KMS-11 (cell line): ENCODE measurements at regions not wholly inside any gene's neighbourhood (a gene's known extent, or its start where the extent isn't known, plus 50 kb on each side); places are given as distances from the start of the nearest gene placed in this dataset.

Experiments used
- H2AFZ ChIP-seq: fragments of 200-600 bp; sonication (generic); 2 replicates; pipeline ENCODE4 v1.6.1; 2016; ENCODE audit warnings: antibody characterized with exemption, mixed run types, low read depth
- H3K27ac ChIP-seq: fragments of 200-600 bp; sonication (generic); 2 replicates; pipeline ENCODE4 v1.6.1; 2016; ENCODE audit warnings: mild to moderate bottlenecking, mixed run types
- H3K27me3 ChIP-seq: fragments of 200-600 bp; sonication (generic); 2 replicates; pipeline ENCODE4 v1.6.1; 2017; ENCODE audit warnings: mild to moderate bottlenecking, low read depth, mixed run types, moderate library complexity; ENCODE audit not compliant: insufficient read depth
- H3K36me3 ChIP-seq: fragments of 200-600 bp; sonication (generic); 2 replicates; pipeline ENCODE4 v1.6.1; 2017; ENCODE audit warnings: mild to moderate bottlenecking, mixed run types; ENCODE audit not compliant: insufficient read depth
- H3K4me1 ChIP-seq: fragments of 200-600 bp; sonication (generic); 2 replicates; pipeline ENCODE4 v1.6.1; 2016; ENCODE audit warnings: mild to moderate bottlenecking, low read depth, mixed run types; ENCODE audit not compliant: poor library complexity, severe bottlenecking
- H3K4me2 ChIP-seq: fragments of 200-600 bp; sonication (generic); 2 replicates; pipeline ENCODE4 v1.7.0; 2016; ENCODE audit warnings: mild to moderate bottlenecking, mixed run types
- H3K4me3 ChIP-seq: fragments of 200-600 bp; sonication (generic); IDR thresholded peaks from 2 replicates; pipeline ENCODE4 v1.6.1; 2017; ENCODE audit warnings: low read depth, low read length, mixed read lengths; ENCODE audit not compliant: insufficient read depth
- H3K79me2 ChIP-seq: fragments of 200-600 bp; sonication (generic); 2 replicates; pipeline ENCODE4 v1.6.1; 2016; ENCODE audit warnings: low read depth, mixed run types; ENCODE audit not compliant: insufficient read depth
- H3K9ac ChIP-seq: fragments of 200-600 bp; sonication (generic); 2 replicates; pipeline ENCODE4 v1.6.1; 2016; ENCODE audit warnings: mild to moderate bottlenecking, mixed run types
- H4K20me1 ChIP-seq: fragments of 200-600 bp; sonication (generic); 2 replicates; pipeline ENCODE4 v1.6.1; 2016; ENCODE audit warnings: mild to moderate bottlenecking, mixed run types; ENCODE audit not compliant: insufficient read depth
- TF ChIP-seq, protein P1 (sequence below): fragments of 200-600 bp; sonication (generic); conservative IDR thresholded peaks from 2 replicates; pipeline ENCODE4 v1.6.1; 2017; ENCODE audit warnings: low read depth, mild to moderate bottlenecking, antibody characterized with exemption, low read length, moderate library complexity, mixed read lengths

DNA sequence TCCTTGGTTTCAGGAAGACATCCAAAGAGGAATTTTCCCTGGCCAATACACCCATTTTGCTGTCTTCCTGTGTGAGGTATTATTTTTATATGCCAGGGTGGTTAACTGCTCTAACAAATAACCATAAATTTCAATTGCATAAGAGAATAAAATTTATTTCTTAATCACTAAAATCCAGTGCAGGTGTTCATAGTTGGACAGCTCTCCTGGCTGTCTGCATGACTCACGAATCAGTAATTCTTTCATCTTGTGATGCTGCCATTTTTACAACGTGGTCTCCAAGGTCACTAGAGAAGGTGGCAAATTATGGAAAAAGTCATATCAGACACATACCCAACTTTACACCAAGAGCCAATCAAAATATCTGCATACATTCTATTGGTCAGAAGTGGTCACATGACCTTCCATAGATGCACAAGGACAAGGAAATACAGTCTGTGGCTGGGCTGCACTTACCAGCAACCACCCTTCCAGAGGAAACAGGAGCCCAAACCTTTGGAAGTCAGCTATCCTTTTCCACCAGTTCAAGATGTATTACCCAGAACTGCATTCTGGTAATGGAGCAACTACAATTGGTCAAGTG, 193.5 kb upstream of the PLEKHG7 start:
- TF ChIP-seq, protein P1, sequence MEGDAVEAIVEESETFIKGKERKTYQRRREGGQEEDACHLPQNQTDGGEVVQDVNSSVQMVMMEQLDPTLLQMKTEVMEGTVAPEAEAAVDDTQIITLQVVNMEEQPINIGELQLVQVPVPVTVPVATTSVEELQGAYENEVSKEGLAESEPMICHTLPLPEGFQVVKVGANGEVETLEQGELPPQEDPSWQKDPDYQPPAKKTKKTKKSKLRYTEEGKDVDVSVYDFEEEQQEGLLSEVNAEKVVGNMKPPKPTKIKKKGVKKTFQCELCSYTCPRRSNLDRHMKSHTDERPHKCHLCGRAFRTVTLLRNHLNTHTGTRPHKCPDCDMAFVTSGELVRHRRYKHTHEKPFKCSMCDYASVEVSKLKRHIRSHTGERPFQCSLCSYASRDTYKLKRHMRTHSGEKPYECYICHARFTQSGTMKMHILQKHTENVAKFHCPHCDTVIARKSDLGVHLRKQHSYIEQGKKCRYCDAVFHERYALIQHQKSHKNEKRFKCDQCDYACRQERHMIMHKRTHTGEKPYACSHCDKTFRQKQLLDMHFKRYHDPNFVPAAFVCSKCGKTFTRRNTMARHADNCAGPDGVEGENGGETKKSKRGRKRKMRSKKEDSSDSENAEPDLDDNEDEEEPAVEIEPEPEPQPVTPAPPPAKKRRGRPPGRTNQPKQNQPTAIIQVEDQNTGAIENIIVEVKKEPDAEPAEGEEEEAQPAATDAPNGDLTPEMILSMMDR: no peak
- no peaks in the 10 kb centered on the region for H3K4me1 ChIP-seq

DNA sequence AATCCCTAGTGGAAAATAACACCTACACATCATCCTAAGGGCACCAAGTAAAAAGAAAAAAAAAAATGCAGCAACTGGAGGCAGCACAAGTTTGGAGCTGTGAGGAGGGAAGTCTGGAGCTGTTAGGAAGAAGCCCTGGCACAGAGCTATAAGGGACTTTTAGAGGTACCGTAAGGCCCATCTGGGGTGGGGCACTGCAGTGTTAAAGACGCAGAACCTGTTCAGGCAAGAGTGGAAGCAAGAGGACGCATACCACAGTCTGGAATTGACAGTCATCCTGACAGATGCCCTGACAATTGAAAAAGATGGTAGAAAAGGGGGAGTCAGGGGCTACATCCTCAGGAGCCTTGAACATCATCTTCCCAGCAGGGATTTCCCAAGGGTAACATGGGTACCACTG, 195.9 kb upstream of the PLEKHG7 start:
- Histone ChIP-seq H2AFZ (no peak overlapping the region), H3K4me1 (no peaks in the 10 kb centered on the region), H3K27ac (no peak overlapping the region), H3K4me2 (no peak overlapping the region), H3K27me3 (no peaks in the 10 kb centered on the region), H3K4me3 (no peak overlapping the region), H3K79me2 (no peaks in the 10 kb centered on the region), H3K9ac (no peak overlapping the region), H4K20me1 (no peaks in the 10 kb centered on the region), H3K36me3 (no peaks in the 10 kb centered on the region)
- TF ChIP-seq, protein P1: no peak

More for the DNA sequence above, 193.5 kb upstream of the PLEKHG7 start:
- H3K4me3 ChIP-seq: no peak overlapping the region
- no peaks in the 10 kb centered on the region for H4K20me1 ChIP-seq
- H3K36me3 ChIP-seq: no peaks in the 10 kb centered on the region
- no peak overlapping the region for H3K4me2 ChIP-seq
- H3K27me3 ChIP-seq: no peaks in the 10 kb centered on the region
- no peaks in the 10 kb centered on the region for H3K79me2 ChIP-seq
- no peak overlapping the region for H2AFZ ChIP-seq
- H3K9ac ChIP-seq: no peak overlapping the region
- no peak overlapping the region for H3K27ac ChIP-seq

GRCh38 chr12:92506460-92506859, 196.3 kb upstream of the PLEKHG7 start:
- TF ChIP-seq, protein P1: no peak
- Histone ChIP-seq H3K4me2 (no peak overlapping the region), H3K36me3 (no peaks in the 10 kb centered on the region), H3K27ac (no peak overlapping the region), H4K20me1 (no peaks in the 10 kb centered on the region), H3K9ac (no peak overlapping the region), H3K79me2 (no peaks in the 10 kb centered on the region), H3K4me1 (no peaks in the 10 kb centered on the region), H2AFZ (no peak overlapping the region), H3K27me3 (no peaks in the 10 kb centered on the region), H3K4me3 (no peak overlapping the region)

GRCh38 chr12:92505254-92506231, 197.2 kb upstream of the PLEKHG7 start:
- H3K27me3 ChIP-seq: no peaks in the 10 kb centered on the region
- no peak overlapping the region for H3K27ac ChIP-seq
- H3K36me3 ChIP-seq: no peaks in the 10 kb centered on the region
- H2AFZ ChIP-seq: no peak overlapping the region
- TF ChIP-seq, protein P1: no peak
- H3K4me1 ChIP-seq: no peaks in the 10 kb centered on the region
- H3K79me2 ChIP-seq: no peaks in the 10 kb centered on the region
- H3K9ac ChIP-seq: no peak overlapping the region
- no peak overlapping the region for H3K4me2 ChIP-seq
- H3K4me3 ChIP-seq: no peak overlapping the region
- no peaks in the 10 kb centered on the region for H4K20me1 ChIP-seq
